ENCODE measurements at regions not wholly inside any gene's neighbourhood (a gene's known extent, or its start where the extent isn't known, plus 50 kb on each side); places are given as distances from the start of the nearest gene placed in this dataset.
"Not testable (repeated sequence)": the region's sequence is repeated elsewhere in the genome, so short reads cannot be mapped to it uniquely, and the experiment has no call there.

- H3K9me3 ChIP-seq = no peaks in the 10 kb centered on the region
- no peaks in the 10 kb centered on the region for H3K4me1 ChIP-seq
- ATAC-seq = no peak
- no peak overlapping the region for H3K27ac ChIP-seq
- no peaks in the 10 kb centered on the region for H3K27me3 ChIP-seq
- H3K36me3 ChIP-seq = no peaks in the 10 kb centered on the region
- no peak overlapping the region for H3K4me3 ChIP-seq
- no peak for DNase-seq
- 88 to 95% (median 90%) methylated on average over 4 of the region's 4 CpGs for WGBS, 4 donors
- no peak for TF ChIP-seq CTCF (IDR thresholded peaks at IDR 0.05)
- intact Hi-C loops (cut with DNase I) = no loop called here
Observed at GRCh38 chr18:40148960-40149359, 1806.1 kb upstream of the PIK3C3 start.

- Histone ChIP-seq H3K9me3 (peaks cover 0 to 20% (median 0%) of the 10 kb centered on the region in 12 donors), H3K4me1 (no peaks in the 10 kb centered on the region), H3K4me3 (no peak overlapping the region), H3K27me3 (no peaks in the 10 kb centered on the region), H3K36me3 (no peaks in the 10 kb centered on the region), H3K27ac (no peak overlapping the region)
- TF ChIP-seq CTCF (IDR thresholded peaks at IDR 0.05) = no peak
- no peak for TF ChIP-seq POLR2A (IDR thresholded peaks at IDR 0.05)
- no peak for DNase-seq
- 74 to 84% (median 83%) methylated on average over 2 of the region's 2 CpGs for WGBS, 4 donors
- ATAC-seq = no peak
- intact Hi-C loops (cut with DNase I) = no loop called here
Observed at GRCh38 chr18:40133253-40133652, 1821.8 kb upstream of the PIK3C3 start.

- intact Hi-C loops (cut with DNase I); H3K27me3 ChIP-seq; H3K36me3 ChIP-seq; H3K4me3 ChIP-seq; ATAC-seq; H3K4me1 ChIP-seq; H3K27ac ChIP-seq; DNase-seq: not testable (repeated sequence)
- 78 to 88% (median 80%) methylated on average over 4 of the region's 4 CpGs for WGBS, 4 donors
- H3K9me3 ChIP-seq = peaks cover 0 to 20% (median 0%) of the 10 kb centered on the region in 12 donors
Observed at GRCh38 chr18:40132438-40132837, 1822.6 kb upstream of the PIK3C3 start.

GRCh38 chr18:40124107-40124506, 1830.9 kb upstream of the PIK3C3 start:
- intact Hi-C loops (cut with DNase I) = no loop called here
- no peak overlapping the region for H3K27ac ChIP-seq
- no peaks in the 10 kb centered on the region for H3K9me3 ChIP-seq
- H3K36me3 ChIP-seq = no peaks in the 10 kb centered on the region
- WGBS, 4 donors = 70 to 79% (median 75%) methylated on average over 2 of the region's 2 CpGs
- H3K4me1 ChIP-seq = no peaks in the 10 kb centered on the region
- ATAC-seq (no peak), DNase-seq (no peak)
- H3K27me3 ChIP-seq = no peaks in the 10 kb centered on the region
- no peak overlapping the region for H3K4me3 ChIP-seq
- TF ChIP-seq CTCF (IDR thresholded peaks at IDR 0.05) = no peak
- TF ChIP-seq POLR2A (IDR thresholded peaks at IDR 0.05) = no peak

- Histone ChIP-seq H3K9me3 (peaks cover 0 to 5% (median 0%) of the 10 kb centered on the region in 12 donors), H3K36me3 (no peaks in the 10 kb centered on the region), H3K4me3 (no peak overlapping the region), H3K27ac (no peak overlapping the region), H3K27me3 (no peaks in the 10 kb centered on the region), H3K4me1 (no peaks in the 10 kb centered on the region)
- intact Hi-C loops (cut with DNase I) = no loop called here
- ATAC-seq (no peak), DNase-seq (no peak)
- WGBS, 4 donors = 26 to 42% (median 33%) methylated on average over 2 of the region's 2 CpGs
- TF ChIP-seq POLR2A (IDR thresholded peaks at IDR 0.05) = no peak
- no peak for TF ChIP-seq CTCF (IDR thresholded peaks at IDR 0.05)
Observed at GRCh38 chr18:40120796-40121391, 1834.1 kb upstream of the PIK3C3 start.
